MCF 10A (cell line): ENCODE measurements at regions not wholly inside any gene's neighbourhood (a gene's known extent, or its start where the extent isn't known, plus 50 kb on each side); places are given as distances from the start of the nearest gene placed in this dataset.
"Not testable (repeated sequence)": the region's sequence is repeated elsewhere in the genome, so short reads cannot be mapped to it uniquely, and the experiment has no call there.

Experiments used
- BruUV-seq: library from RNA; stranded (reverse); fragments of 400-500 nt; replicated peaks from 2 replicates; lab custom pipeline; 2021; lab: Mats Ljungman, UMichigan
- CTCF ChIA-PET: fragments of 300-600 bp; sonication (Branson Sonifier 250); formaldehyde crosslinking; extraction: SDS; loops from one replicate; lab custom pipeline; 2021; ENCODE audit warnings: antibody characterized with exemption, inconsistent platforms; lab: Yijun Ruan, JAX
- POLR2A ChIA-PET: fragments of 300-600, 350-650 bp; sonication (Branson Sonifier 250); formaldehyde crosslinking; extraction: SDS; loops from one replicate; lab custom pipeline; 2020; ENCODE audit warnings: antibody characterized with exemption, inconsistent platforms; lab: Yijun Ruan, JAX
- DNase-seq: peaks from one replicate; pipeline ENCODE4 v3.0.0-alpha.2; 2018; ENCODE audit not compliant: unreplicated experiment
- H3K27ac Mint-ChIP-seq: one replicate; pipeline ENCODE4 v1.8.0; 2022; ENCODE audit warnings: mild to moderate bottlenecking, low read depth, mixed read lengths; ENCODE audit not compliant: unreplicated experiment
- H3K27me3 Mint-ChIP-seq: one replicate; pipeline ENCODE4 v1.8.0; 2022; ENCODE audit warnings: mixed read lengths; ENCODE audit not compliant: insufficient read depth, unreplicated experiment
- H3K36me3 Mint-ChIP-seq: one replicate; pipeline ENCODE4 v1.8.0; 2022; ENCODE audit warnings: mild to moderate bottlenecking, moderate library complexity, mixed read lengths; ENCODE audit not compliant: insufficient read depth, unreplicated experiment
- H3K4me1 Mint-ChIP-seq: one replicate; pipeline ENCODE4 v1.8.0; 2022; ENCODE audit warnings: mixed read lengths; ENCODE audit not compliant: insufficient read depth, unreplicated experiment
- H3K4me3 Mint-ChIP-seq: one replicate; pipeline ENCODE4 v1.8.0; 2022; ENCODE audit warnings: mild to moderate bottlenecking, moderate library complexity, mixed read lengths; ENCODE audit not compliant: unreplicated experiment
- H3K9me3 Mint-ChIP-seq: one replicate; pipeline ENCODE4 v1.8.0; 2022; ENCODE audit warnings: mixed read lengths; ENCODE audit not compliant: unreplicated experiment
- intact Hi-C: fragments of 100-400 bp; cut with micrococcal nuclease; formaldehyde crosslinking; loops from 2 replicates; pipeline ENCODE4 v1.14.1; 2022
- TF ChIP-seq, protein P1 (sequence below): fragments of 200-600 bp; IDR thresholded peaks from one replicate; pipeline ENCODE4 v1.8.0; 2022; ENCODE audit warnings: antibody characterized with exemption, mild to moderate bottlenecking; ENCODE audit not compliant: unreplicated experiment

DNA sequence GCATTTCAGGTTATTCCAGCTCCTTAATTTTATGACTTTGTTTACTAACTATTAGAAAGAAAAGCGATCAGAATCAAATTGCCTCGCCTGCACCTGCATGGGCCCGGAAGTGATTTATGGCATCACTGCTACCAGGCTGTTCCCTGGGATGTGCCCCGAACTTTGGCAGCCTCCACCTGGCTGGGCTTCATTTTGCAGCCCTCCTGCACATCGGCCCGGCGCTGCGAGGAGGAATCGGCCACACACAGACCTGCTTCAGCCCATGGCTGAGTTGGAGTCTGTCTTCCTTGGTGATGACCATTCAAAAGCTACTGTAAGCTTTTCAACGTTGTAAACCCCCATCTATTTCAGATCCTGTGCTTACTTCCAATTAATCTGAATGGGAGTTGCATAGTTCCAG is 638.0 kb downstream of the RNF144A start:
- BruUV-seq: no TSS peak
- CTCF ChIA-PET: no interaction called here
- Mint-ChIP-seq H3K4me3 (no peak overlapping the region), H3K36me3 (no peaks in the 10 kb centered on the region), H3K27ac (no peak overlapping the region), H3K4me1 (no peaks in the 10 kb centered on the region), H3K9me3 (peaks cover 38% of the 10 kb centered on the region), H3K27me3 (no peaks in the 10 kb centered on the region)
- intact Hi-C loops: no loop called here
- DNase-seq: no peak
- TF ChIP-seq, protein P1, sequence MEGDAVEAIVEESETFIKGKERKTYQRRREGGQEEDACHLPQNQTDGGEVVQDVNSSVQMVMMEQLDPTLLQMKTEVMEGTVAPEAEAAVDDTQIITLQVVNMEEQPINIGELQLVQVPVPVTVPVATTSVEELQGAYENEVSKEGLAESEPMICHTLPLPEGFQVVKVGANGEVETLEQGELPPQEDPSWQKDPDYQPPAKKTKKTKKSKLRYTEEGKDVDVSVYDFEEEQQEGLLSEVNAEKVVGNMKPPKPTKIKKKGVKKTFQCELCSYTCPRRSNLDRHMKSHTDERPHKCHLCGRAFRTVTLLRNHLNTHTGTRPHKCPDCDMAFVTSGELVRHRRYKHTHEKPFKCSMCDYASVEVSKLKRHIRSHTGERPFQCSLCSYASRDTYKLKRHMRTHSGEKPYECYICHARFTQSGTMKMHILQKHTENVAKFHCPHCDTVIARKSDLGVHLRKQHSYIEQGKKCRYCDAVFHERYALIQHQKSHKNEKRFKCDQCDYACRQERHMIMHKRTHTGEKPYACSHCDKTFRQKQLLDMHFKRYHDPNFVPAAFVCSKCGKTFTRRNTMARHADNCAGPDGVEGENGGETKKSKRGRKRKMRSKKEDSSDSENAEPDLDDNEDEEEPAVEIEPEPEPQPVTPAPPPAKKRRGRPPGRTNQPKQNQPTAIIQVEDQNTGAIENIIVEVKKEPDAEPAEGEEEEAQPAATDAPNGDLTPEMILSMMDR: no peak
- POLR2A ChIA-PET: no interaction called here

DNA sequence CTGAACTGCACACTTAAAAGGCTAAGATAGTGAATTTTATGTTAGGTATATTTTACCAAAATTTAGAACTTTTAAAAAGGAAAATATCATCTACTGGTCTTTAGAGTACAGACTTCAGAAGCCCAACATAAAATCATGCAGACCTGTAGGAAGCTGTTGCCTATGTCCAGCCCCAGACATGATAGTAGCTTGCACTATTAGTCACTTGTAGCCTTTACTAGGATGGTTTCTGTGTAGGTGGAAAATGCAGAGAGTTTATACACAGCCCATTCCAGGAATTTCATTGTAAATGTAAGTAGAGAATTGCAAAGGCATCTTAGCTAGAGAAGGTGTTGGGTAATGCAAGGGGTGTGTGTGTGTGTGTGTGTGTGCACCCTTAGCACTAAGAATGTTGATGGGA is 640.2 kb downstream of the RNF144A start:
- no peak overlapping the region for H3K27ac Mint-ChIP-seq
- CTCF ChIA-PET: interaction anchor here (0.6 kb wide), 1 partner anchor 126 kb away, joined by 3 read pairs; no protein-coding TSS in a partner anchor
- DNase-seq: no peak
- TF ChIP-seq, protein P1: no peak
- H3K36me3 Mint-ChIP-seq: no peaks in the 10 kb centered on the region
- BruUV-seq: no TSS peak
- H3K27me3 Mint-ChIP-seq: no peaks in the 10 kb centered on the region
- H3K4me3 Mint-ChIP-seq: no peak overlapping the region
- POLR2A ChIA-PET: no interaction called here
- H3K9me3 Mint-ChIP-seq: peaks cover 46% of the 10 kb centered on the region
- intact Hi-C loops: no loop called here
- H3K4me1 Mint-ChIP-seq: no peaks in the 10 kb centered on the region

DNA sequence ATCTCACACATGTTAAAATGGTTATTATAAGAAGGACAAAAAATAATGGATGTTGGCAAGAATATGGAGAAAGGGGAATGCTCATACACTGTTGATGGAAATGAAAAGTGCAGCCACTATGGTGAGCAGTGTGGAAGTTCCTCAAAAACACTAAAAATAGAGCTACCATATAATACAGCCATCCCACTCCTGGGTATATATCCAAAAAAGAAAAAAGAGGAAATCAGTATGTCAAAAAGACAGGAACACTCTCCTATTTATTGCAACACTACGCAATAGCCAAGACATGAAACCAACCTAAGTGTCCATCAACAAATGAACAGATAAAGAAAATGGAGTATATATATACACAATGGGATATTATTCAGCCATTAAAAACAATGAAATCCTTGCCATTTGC is 642.6 kb downstream of the RNF144A start:
- Mint-ChIP-seq H3K36me3 (no peaks in the 10 kb centered on the region), H3K4me1 (no peaks in the 10 kb centered on the region), H3K4me3 (no peak overlapping the region), H3K27me3 (no peaks in the 10 kb centered on the region), H3K27ac (no peak overlapping the region), H3K9me3 (peaks cover 36% of the 10 kb centered on the region)
- POLR2A ChIA-PET: no interaction called here
- intact Hi-C loops: no loop called here
- CTCF ChIA-PET: no interaction called here
- TF ChIP-seq, protein P1: no peak
- no TSS peak for BruUV-seq
- no peak for DNase-seq

DNA sequence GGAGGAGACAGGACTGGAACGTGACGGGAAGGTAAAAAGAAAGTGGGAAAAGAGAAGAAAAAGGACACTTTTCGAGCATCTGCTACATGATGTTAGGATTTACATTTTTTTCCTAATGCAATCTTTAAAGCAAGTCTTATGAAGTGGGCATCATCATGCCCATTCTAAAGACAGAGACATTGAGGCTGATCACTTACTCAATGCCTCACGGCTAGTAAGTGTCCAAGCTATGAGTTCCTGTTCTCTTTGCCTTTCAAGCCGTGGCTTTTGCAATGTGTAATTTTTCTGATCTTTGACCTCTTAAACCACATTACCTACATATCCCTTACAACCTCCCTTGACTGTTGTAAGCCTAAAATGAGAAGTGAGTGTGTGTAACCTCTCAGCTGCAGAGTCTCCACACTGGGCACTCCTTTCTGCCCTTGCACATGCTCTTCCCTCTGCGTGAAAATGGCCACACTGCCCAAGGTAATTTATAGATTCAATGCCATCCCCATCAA is 649.2 kb downstream of the RNF144A start:
- Mint-ChIP-seq H3K4me1 (no peaks in the 10 kb centered on the region), H3K27me3 (no peaks in the 10 kb centered on the region), H3K4me3 (no peak overlapping the region), H3K27ac (no peak overlapping the region), H3K36me3 (no peaks in the 10 kb centered on the region), H3K9me3 (peaks cover 18% of the 10 kb centered on the region)
- POLR2A ChIA-PET: no interaction called here
- no peak for DNase-seq
- BruUV-seq: no TSS peak
- TF ChIP-seq, protein P1: no peak
- intact Hi-C loops: no loop called here
- CTCF ChIA-PET: interaction anchor here (0.6 to 1.5 kb wide), 2 partner anchors 12 to 969 kb away, joined by 3 read pairs; no protein-coding TSS in a partner anchor

DNA sequence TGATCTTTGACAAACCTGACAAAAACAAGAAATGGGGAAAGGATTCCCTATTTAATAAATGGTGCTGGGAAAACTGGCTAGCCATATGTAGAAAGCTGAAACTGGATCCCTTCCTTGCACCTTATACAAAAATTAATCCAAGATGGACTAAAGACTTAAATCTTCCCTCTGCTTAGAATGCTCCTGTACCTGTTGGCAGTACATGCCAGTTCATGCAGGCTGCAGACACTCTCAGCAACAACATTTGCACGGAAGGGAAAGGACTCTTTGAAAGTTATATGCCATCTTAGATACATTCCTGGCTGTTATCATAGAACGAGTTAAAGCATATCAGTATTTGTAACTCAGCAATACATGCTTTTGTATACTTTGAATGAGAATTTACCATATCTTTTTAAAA is 649.9 kb downstream of the RNF144A start:
- BruUV-seq, CTCF ChIA-PET, H3K4me3 Mint-ChIP-seq, DNase-seq, H3K27ac Mint-ChIP-seq, H3K27me3 Mint-ChIP-seq, intact Hi-C loops, H3K4me1 Mint-ChIP-seq, H3K36me3 Mint-ChIP-seq, POLR2A ChIA-PET: not testable (repeated sequence)
- peaks cover 11% of the 10 kb centered on the region for H3K9me3 Mint-ChIP-seq
